ENCODE measurements at regions not wholly inside any gene's neighbourhood (a gene's known extent, or its start where the extent isn't known, plus 50 kb on each side); places are given as distances from the start of the nearest gene placed in this dataset.
"Not testable (repeated sequence)": the region's sequence is repeated elsewhere in the genome, so short reads cannot be mapped to it uniquely, and the experiment has no call there.

- TF ChIP-seq ISL1 (CRISPR knock-in tag; IDR thresholded peaks at IDR 0.05) (peak; percentile 75), ZC3H10 (CRISPR knock-in tag; IDR thresholded peaks at IDR 0.05) (no peak), ARNTL (CRISPR knock-in tag; IDR thresholded peaks at IDR 0.05; ENCODE audit: borderline replicate concordance, low read depth) (no peak), TCF4 (CRISPR knock-in tag; IDR thresholded peaks at IDR 0.05; ENCODE audit: borderline replicate concordance) (peak; percentile 57; the same call in 1 of the 2 replicates), BACH2 (CRISPR knock-in tag; IDR thresholded peaks at IDR 0.05; ENCODE audit: borderline replicate concordance) (no peak), CSDC2 (CRISPR knock-in tag; IDR thresholded peaks at IDR 0.05) (no peak), POU6F1 (CRISPR knock-in tag; IDR thresholded peaks at IDR 0.05; ENCODE audit: borderline replicate concordance, low read depth) (no peak), GLIS3 (CRISPR knock-in tag; IDR thresholded peaks at IDR 0.05) (no peak), SNAI2 (CRISPR knock-in tag; IDR thresholded peaks at IDR 0.05) (no peak), OSR1 (CRISPR knock-in tag; IDR thresholded peaks at IDR 0.05) (no peak), CREB5 (CRISPR knock-in tag; IDR thresholded peaks at IDR 0.05; ENCODE audit: low read depth) (no peak), TOX (CRISPR knock-in tag; IDR thresholded peaks at IDR 0.05; ENCODE audit: borderline replicate concordance) (no peak), PATZ1 (CRISPR knock-in tag; IDR thresholded peaks at IDR 0.05; ENCODE audit: borderline replicate concordance) (no peak), ZNF565 (CRISPR knock-in tag; conservative IDR thresholded peaks at IDR 0.05; ENCODE audit: low read depth) (no peak), ESRRG (CRISPR knock-in tag; IDR thresholded peaks at IDR 0.05) (no peak), TSHZ2 (CRISPR knock-in tag; IDR thresholded peaks at IDR 0.05) (0 out of 2 replicates have a peak, but pooled peaks have one; percentile 19), RARB (CRISPR knock-in tag; IDR thresholded peaks at IDR 0.05) (no peak), ZFP30 (CRISPR knock-in tag; IDR thresholded peaks at IDR 0.05) (no peak), PPARA (CRISPR knock-in tag; IDR thresholded peaks at IDR 0.05; ENCODE audit: borderline replicate concordance) (no peak), ZNF70 (CRISPR knock-in tag; IDR thresholded peaks at IDR 0.05) (no peak), ZFP3 (CRISPR knock-in tag; IDR thresholded peaks at IDR 0.05) (no peak), CSRNP3 (CRISPR knock-in tag; IDR thresholded peaks at IDR 0.05) (no peak), ZNF8 (CRISPR knock-in tag; IDR thresholded peaks at IDR 0.05) (no peak)
- peak; percentile 20; the same call in 1 of the 3 replicates for ATAC-seq
These were observed 169.5 kb upstream of the SMARCAD1 start for GRCh38 chr4:94038195-94038594.

- TF ChIP-seq PPARA (CRISPR knock-in tag; IDR thresholded peaks at IDR 0.05; ENCODE audit: borderline replicate concordance) (no peak), TOX (CRISPR knock-in tag; IDR thresholded peaks at IDR 0.05; ENCODE audit: borderline replicate concordance) (no peak), ZNF565 (CRISPR knock-in tag; conservative IDR thresholded peaks at IDR 0.05; ENCODE audit: low read depth) (no peak), TSHZ2 (CRISPR knock-in tag; IDR thresholded peaks at IDR 0.05) (no peak), BACH2 (CRISPR knock-in tag; IDR thresholded peaks at IDR 0.05; ENCODE audit: borderline replicate concordance) (no peak), ZFP30 (CRISPR knock-in tag; IDR thresholded peaks at IDR 0.05) (no peak)
- no peak for ATAC-seq
These were observed 168.4 kb upstream of the SMARCAD1 start for GRCh38 chr4:94039226-94039625.

- ATAC-seq = not testable (repeated sequence)
These were observed 163.2 kb upstream of the SMARCAD1 start for GRCh38 chr4:94044471-94044870.
